Subcutaneous abdominal adipose tissue (tissue), 5 donors: ENCODE measurements at regions not wholly inside any gene's neighbourhood (a gene's known extent, or its start where the extent isn't known, plus 50 kb on each side); places are given as distances from the start of the nearest gene placed in this dataset.

Experiments
- H3K27ac ChIP-seq: one replicate; pipeline ENCODE4 v1.7.0; 2013; ENCODE audit warnings: low read depth, mild to moderate bottlenecking, inconsistent platforms, low read length, moderate library complexity
- H3K27me3 ChIP-seq, 5 donors: one replicate each; pipeline ENCODE4 v1.7.0; 2013; ENCODE audit warnings: low read length in 5 of 5, inconsistent platforms in 1 of 5; ENCODE audit not compliant: control insufficient read depth in 5 of 5, insufficient read depth in 4 of 5
- H3K36me3 ChIP-seq, 5 donors: one replicate each; pipeline ENCODE4 v1.7.0; 2013; ENCODE audit warnings: low read length in 5 of 5; ENCODE audit not compliant: control insufficient read depth in 5 of 5, insufficient read depth in 5 of 5
- H3K4me1 ChIP-seq, 5 donors: one replicate each; pipeline ENCODE4 v1.7.0; 2013; ENCODE audit warnings: low read length in 5 of 5, mild to moderate bottlenecking in 3 of 5, moderate library complexity in 1 of 5; ENCODE audit not compliant: control insufficient read depth in 5 of 5, insufficient read depth in 5 of 5
- H3K4me3 ChIP-seq, 5 donors: one replicate each; pipeline ENCODE4 v1.7.0; 2013; ENCODE audit warnings: low read length in 5 of 5, low read depth in 1 of 5
- H3K9ac ChIP-seq, 5 donors: one replicate each; pipeline ENCODE4 v1.7.0; 2013; ENCODE audit warnings: low read length in 5 of 5, mild to moderate bottlenecking in 4 of 5, moderate library complexity in 3 of 5
- H3K9me3 ChIP-seq, 5 donors: one replicate each; pipeline ENCODE4 v1.7.0; 2013; ENCODE audit warnings: low read length in 5 of 5; ENCODE audit not compliant: control insufficient read depth in 5 of 5
- donor health status: healthy.
- donor health status: healthy.
- donor health status: healthy.
- donor health status: healthy.
- donor health status: healthy.

- peaks cover 0 to 3% (median 0%) of the 10 kb centered on the region in 5 donors for H3K9me3 ChIP-seq
These were observed 240.5 kb upstream of the DAAM1 start for GRCh38 chr14:58947814-58948445.

GRCh38 chr14:58950555-58950954 lies 237.9 kb upstream of the DAAM1 start:
- Histone ChIP-seq H3K4me1 (peaks cover 0 to 5% (median 0%) of the 10 kb centered on the region in 5 donors), H3K27me3 (no peaks in the 10 kb centered on the region), H3K9ac (no peak overlapping the region), H3K4me3 (no peak overlapping the region), H3K36me3 (no peaks in the 10 kb centered on the region), H3K9me3 (peaks cover 0 to 3% (median 0%) of the 10 kb centered on the region in 5 donors), H3K27ac (no peak overlapping the region)

More at GRCh38 chr14:58947814-58948445, 240.5 kb upstream of the DAAM1 start:
- H3K36me3 ChIP-seq, result no peaks in the 10 kb centered on the region
- no peak overlapping the region for H3K4me3 ChIP-seq
- no peak overlapping the region for H3K9ac ChIP-seq
- H3K27ac ChIP-seq, result no peak overlapping the region
- H3K4me1 ChIP-seq, result no peaks in the 10 kb centered on the region
- peaks cover 0 to 4% (median 0%) of the 10 kb centered on the region in 5 donors for H3K27me3 ChIP-seq

GRCh38 chr14:58951143-58951542 lies 237.3 kb upstream of the DAAM1 start:
- no peaks in the 10 kb centered on the region for H3K27me3 ChIP-seq
- H3K4me3 ChIP-seq, result no peak overlapping the region
- H3K9ac ChIP-seq, result no peak overlapping the region
- H3K4me1 ChIP-seq, result peaks cover 0 to 6% (median 0%) of the 10 kb centered on the region in 5 donors
- H3K9me3 ChIP-seq, result peaks cover 0 to 3% (median 0%) of the 10 kb centered on the region in 5 donors
- H3K27ac ChIP-seq, result no peak overlapping the region
- H3K36me3 ChIP-seq, result no peaks in the 10 kb centered on the region

GRCh38 chr14:58954052-58954451 lies 234.4 kb upstream of the DAAM1 start:
- H3K4me3 ChIP-seq, result no peak overlapping the region
- H3K36me3 ChIP-seq, result no peaks in the 10 kb centered on the region
- H3K27ac ChIP-seq, result no peak overlapping the region
- no peaks in the 10 kb centered on the region for H3K27me3 ChIP-seq
- peaks cover 0 to 6% (median 0%) of the 10 kb centered on the region in 5 donors for H3K4me1 ChIP-seq
- H3K9ac ChIP-seq, result no peak overlapping the region
- H3K9me3 ChIP-seq, result peaks cover 0 to 5% (median 0%) of the 10 kb centered on the region in 5 donors

- Histone ChIP-seq H3K27ac (no peak overlapping the region), H3K36me3 (no peaks in the 10 kb centered on the region), H3K4me1 (peaks cover 0 to 6% (median 0%) of the 10 kb centered on the region in 5 donors), H3K9me3 (peaks cover 0 to 5% (median 0%) of the 10 kb centered on the region in 5 donors), H3K4me3 (no peak overlapping the region), H3K9ac (no peak overlapping the region), H3K27me3 (no peaks in the 10 kb centered on the region)
These were observed 233.3 kb upstream of the DAAM1 start for GRCh38 chr14:58954901-58955861.

GRCh38 chr14:58961045-58961731 lies 227.3 kb upstream of the DAAM1 start:
- Histone ChIP-seq H3K4me1 (no peaks in the 10 kb centered on the region), H3K9ac (no peak overlapping the region), H3K9me3 (peaks cover 0 to 2% (median 0%) of the 10 kb centered on the region in 5 donors), H3K27ac (no peak overlapping the region), H3K27me3 (no peaks in the 10 kb centered on the region), H3K36me3 (no peaks in the 10 kb centered on the region), H3K4me3 (no peak overlapping the region)

GRCh38 chr14:58963873-58964597 lies 224.4 kb upstream of the DAAM1 start:
- H3K9ac ChIP-seq, result no peak overlapping the region
- no peaks in the 10 kb centered on the region for H3K27me3 ChIP-seq
- no peak overlapping the region for H3K4me3 ChIP-seq
- H3K9me3 ChIP-seq, result peaks cover 0 to 4% (median 0%) of the 10 kb centered on the region in 5 donors
- no peak overlapping the region for H3K27ac ChIP-seq
- H3K36me3 ChIP-seq, result no peaks in the 10 kb centered on the region
- H3K4me1 ChIP-seq, result no peaks in the 10 kb centered on the region

- Histone ChIP-seq H3K4me3 (no peak overlapping the region), H3K9me3 (peaks cover 0 to 4% (median 0%) of the 10 kb centered on the region in 5 donors), H3K27me3 (no peaks in the 10 kb centered on the region), H3K9ac (no peak overlapping the region), H3K36me3 (no peaks in the 10 kb centered on the region), H3K4me1 (no peaks in the 10 kb centered on the region), H3K27ac (no peak overlapping the region)
These were observed 223.9 kb upstream of the DAAM1 start for GRCh38 chr14:58964598-58964928.

- no peaks in the 10 kb centered on the region for H3K4me1 ChIP-seq
- H3K36me3 ChIP-seq, result no peaks in the 10 kb centered on the region
- H3K4me3 ChIP-seq, result no peak overlapping the region
- no peak overlapping the region for H3K9ac ChIP-seq
- H3K27me3 ChIP-seq, result no peaks in the 10 kb centered on the region
- H3K9me3 ChIP-seq, result peaks cover 0 to 4% (median 0%) of the 10 kb centered on the region in 5 donors
- H3K27ac ChIP-seq, result no peak overlapping the region
These were observed 222.9 kb upstream of the DAAM1 start for GRCh38 chr14:58965601-58966000.
